GM12892 (cell line): ENCODE measurements at regions not wholly inside any gene's neighbourhood (a gene's known extent, or its start where the extent isn't known, plus 50 kb on each side); places are given as distances from the start of the nearest gene placed in this dataset.

Experiments used
- POLR2A ChIP-seq: IDR thresholded peaks from 2 replicates; pipeline ENCODE4 v1.6.1; 2011; ENCODE audit warnings: low read depth, low read length, control low read depth
- POLR2AphosphoS5 ChIP-seq: IDR thresholded peaks from 2 replicates; pipeline ENCODE4 v1.6.1; 2011; ENCODE audit warnings: low read depth, low read length, control low read depth

- TF ChIP-seq POLR2A (no peak), POLR2AphosphoS5 (no peak)
Observed at GRCh38 chr2:16283071-16283850, 342.9 kb downstream of the MYCN start.
